Activated CD8-positive, alpha-beta memory T cell treated with anti-CD3 and anti-CD28 coated beads, Interleukin-2, amount 50 U/mL, for 24 hours (primary cell): ENCODE measurements at regions not wholly inside any gene's neighbourhood (a gene's known extent, or its start where the extent isn't known, plus 50 kb on each side); places are given as distances from the start of the nearest gene placed in this dataset.
"Not testable (repeated sequence)": the region's sequence is repeated elsewhere in the genome, so short reads cannot be mapped to it uniquely, and the experiment has no call there.

Experiments
- DNase-seq: peaks from one replicate; pipeline ENCODE4 v3.0.0-alpha.2; 2020; ENCODE audit errors: extremely low read depth

GRCh38 chr11:45407226-45407625, 121.1 kb upstream of the SYT13 start:
- no peak for DNase-seq

- no peak for DNase-seq
These were observed 120.0 kb upstream of the SYT13 start for GRCh38 chr11:45405916-45406670.

GRCh38 chr11:45403521-45403920, 117.4 kb upstream of the SYT13 start:
- not testable (repeated sequence) for DNase-seq

- no peak for DNase-seq
These were observed 116.0 kb upstream of the SYT13 start for GRCh38 chr11:45402049-45402630.

- no peak for DNase-seq
These were observed 114.5 kb upstream of the SYT13 start for GRCh38 chr11:45400591-45400990.

GRCh38 chr11:45399166-45399565, 113.0 kb upstream of the SYT13 start:
- no peak for DNase-seq

- DNase-seq, result no peak
These were observed 112.2 kb upstream of the SYT13 start for GRCh38 chr11:45398325-45398724.

GRCh38 chr11:45396394-45396793, 110.3 kb upstream of the SYT13 start:
- no peak for DNase-seq

GRCh38 chr11:45395947-45396346, 109.8 kb upstream of the SYT13 start:
- no peak for DNase-seq

- no peak for DNase-seq
These were observed 109.3 kb upstream of the SYT13 start for GRCh38 chr11:45395421-45395820.

GRCh38 chr11:45394294-45395085, 108.3 kb upstream of the SYT13 start:
- DNase-seq, result no peak

- DNase-seq, result no peak
These were observed 107.7 kb upstream of the SYT13 start for GRCh38 chr11:45393826-45394225.

GRCh38 chr11:45393334-45393733, 107.2 kb upstream of the SYT13 start:
- no peak for DNase-seq

- DNase-seq, result no peak
These were observed 106.5 kb upstream of the SYT13 start for GRCh38 chr11:45392591-45393091.

GRCh38 chr11:45392154-45392553, 106.0 kb upstream of the SYT13 start:
- DNase-seq, result no peak

- no peak for DNase-seq
These were observed 105.2 kb upstream of the SYT13 start for GRCh38 chr11:45391168-45391850.

GRCh38 chr11:45390407-45390806, 104.3 kb upstream of the SYT13 start:
- DNase-seq, result no peak

GRCh38 chr11:45388472-45388871, 102.3 kb upstream of the SYT13 start:
- DNase-seq, result no peak

GRCh38 chr11:45387885-45388284, 101.7 kb upstream of the SYT13 start:
- DNase-seq, result not testable (repeated sequence)

GRCh38 chr11:45386972-45387371, 100.8 kb upstream of the SYT13 start:
- no peak for DNase-seq

GRCh38 chr11:45385844-45386243, 99.7 kb upstream of the SYT13 start:
- DNase-seq, result no peak

GRCh38 chr11:45385423-45385822, 99.3 kb upstream of the SYT13 start:
- DNase-seq, result no peak
